Neuronal stem cell (in vitro differentiated cells): ENCODE measurements at regions not wholly inside any gene's neighbourhood (a gene's known extent, or its start where the extent isn't known, plus 50 kb on each side); places are given as distances from the start of the nearest gene placed in this dataset.
"Not testable (repeated sequence)": the region's sequence is repeated elsewhere in the genome, so short reads cannot be mapped to it uniquely, and the experiment has no call there.

Source experiments
- DNase-seq: peaks from one replicate; pipeline ENCODE4 v3.0.0-alpha.2; 2013; ENCODE audit warnings: low spot score
- H2AFZ ChIP-seq: one replicate; pipeline ENCODE4 v1.6.1; 2013; ENCODE audit warnings: mild to moderate bottlenecking, low read length, inconsistent platforms
- H2AK5ac ChIP-seq: 2 replicates; pipeline ENCODE4 v1.6.1; 2013; ENCODE audit warnings: low read depth, mild to moderate bottlenecking, inconsistent platforms, low read length, moderate library complexity, mixed read lengths
- H2BK120ac ChIP-seq: 2 replicates; pipeline ENCODE4 v1.6.1; 2013; ENCODE audit warnings: low read depth, mild to moderate bottlenecking, inconsistent platforms, low read length, moderate library complexity, mixed read lengths
- H2BK12ac ChIP-seq: one replicate; pipeline ENCODE4 v1.6.1; 2013; ENCODE audit warnings: low read length, inconsistent platforms
- H2BK15ac ChIP-seq: 2 replicates; pipeline ENCODE4 v1.6.1; 2013; ENCODE audit warnings: mild to moderate bottlenecking, low read length, inconsistent platforms, mixed read lengths
- H2BK5ac ChIP-seq: one replicate; pipeline ENCODE4 v1.6.1; 2013; ENCODE audit warnings: inconsistent platforms, mild to moderate bottlenecking, low read length, moderate library complexity
- H3K14ac ChIP-seq: one replicate; pipeline ENCODE4 v1.6.1; 2013; ENCODE audit warnings: low read length, inconsistent platforms
- H3K18ac ChIP-seq: 2 replicates; pipeline ENCODE4 v1.6.1; 2013; ENCODE audit warnings: low read length, inconsistent platforms
- H3K23ac ChIP-seq: 2 replicates; pipeline ENCODE4 v1.6.1; 2013; ENCODE audit warnings: low read depth, mild to moderate bottlenecking, mixed read lengths, low read length, inconsistent platforms; ENCODE audit not compliant: poor library complexity
- H3K27ac ChIP-seq: replicated peaks from 3 replicates; pipeline ENCODE4 v1.5.1; 2013; ENCODE audit warnings: low read length, inconsistent platforms
- H3K27me3 ChIP-seq, 3 experiments: 2 replicates each; pipeline ENCODE4 v1.6.1; 2013; ENCODE audit warnings: low read length in 3 of 3, mild to moderate bottlenecking in 2 of 3, inconsistent platforms in 1 of 3, low read depth in 1 of 3, mixed read lengths in 1 of 3, moderate library complexity in 1 of 3; ENCODE audit not compliant: control insufficient read depth in 3 of 3, insufficient read depth in 3 of 3
- H3K36me3 ChIP-seq, 2 donors: replicated peaks in 1 of 2; 2 replicates each; pipeline ENCODE4 v1.6.1; 2013; ENCODE audit warnings: low read length in 2 of 2; ENCODE audit not compliant: control insufficient read depth in 2 of 2, insufficient read depth in 2 of 2
- H3K4ac ChIP-seq: 2 replicates; pipeline ENCODE4 v1.6.1; 2013; ENCODE audit warnings: inconsistent platforms, mild to moderate bottlenecking, low read length, moderate library complexity
- H3K4me1 ChIP-seq, 2 donors: 1 replicate in 1 of 2; 2 replicates in 1 of 2; pipeline ENCODE4 v1.6.1; 2013; ENCODE audit warnings: low read length in 2 of 2, low read depth in 1 of 2; ENCODE audit not compliant: control insufficient read depth in 2 of 2, insufficient read depth in 1 of 2
- H3K4me2 ChIP-seq: one replicate; pipeline ENCODE4 v1.6.1; 2013; ENCODE audit warnings: mild to moderate bottlenecking, low read length, inconsistent platforms; ENCODE audit not compliant: insufficient read depth, poor library complexity, severe bottlenecking
- H3K4me3 ChIP-seq, 2 donors: 2 replicates each; pipeline ENCODE4 v1.5.1; 2013; ENCODE audit warnings: low read length in 2 of 2, mild to moderate bottlenecking in 2 of 2, inconsistent platforms in 1 of 2, moderate library complexity in 1 of 2
- H3K79me1 ChIP-seq: one replicate; pipeline ENCODE4 v1.6.1; 2013; ENCODE audit warnings: low read depth, mild to moderate bottlenecking, inconsistent platforms, low read length, moderate library complexity
- H3K9ac ChIP-seq: one replicate; pipeline ENCODE4 v1.6.1; 2013; ENCODE audit warnings: mild to moderate bottlenecking, low read depth, low read length, inconsistent platforms; ENCODE audit not compliant: poor library complexity
- H3K9me3 ChIP-seq, 2 donors: replicated peaks in 1 of 2; 2 replicates each; pipeline versions ENCODE3 to v1.6.1; 2013; ENCODE audit warnings: low read length in 2 of 2, mild to moderate bottlenecking in 2 of 2, inconsistent platforms in 1 of 2, low read depth in 1 of 2, mixed read lengths in 1 of 2, moderate library complexity in 1 of 2; ENCODE audit not compliant: control insufficient read depth in 2 of 2, insufficient read depth in 1 of 2
- H4K8ac ChIP-seq: one replicate; pipeline ENCODE4 v1.6.1; 2013; ENCODE audit warnings: low read depth, mild to moderate bottlenecking, inconsistent platforms, low read length, moderate library complexity
- H4K91ac ChIP-seq: one replicate; pipeline ENCODE4 v1.6.1; 2013; ENCODE audit warnings: low read length, low read depth, mild to moderate bottlenecking, inconsistent platforms; ENCODE audit not compliant: poor library complexity
- WGBS, 2 donors: extraction: QIAGEN DNeasy Blood & Tissue Kit; methylation state at CpG; one replicate each; pipeline ENCODE4 v1.1.7; 2013; ENCODE audit warnings: missing lambda C conversion rate in 2 of 2, mixed read lengths in 1 of 2; ENCODE audit not compliant: insufficient read length in 2 of 2, insufficient replicate concordance in 1 of 2; ENCODE audit errors: extremely low coverage in 2 of 2; 5-methylcytosine and 5-hydroxymethylcytosine counted together

DNA sequence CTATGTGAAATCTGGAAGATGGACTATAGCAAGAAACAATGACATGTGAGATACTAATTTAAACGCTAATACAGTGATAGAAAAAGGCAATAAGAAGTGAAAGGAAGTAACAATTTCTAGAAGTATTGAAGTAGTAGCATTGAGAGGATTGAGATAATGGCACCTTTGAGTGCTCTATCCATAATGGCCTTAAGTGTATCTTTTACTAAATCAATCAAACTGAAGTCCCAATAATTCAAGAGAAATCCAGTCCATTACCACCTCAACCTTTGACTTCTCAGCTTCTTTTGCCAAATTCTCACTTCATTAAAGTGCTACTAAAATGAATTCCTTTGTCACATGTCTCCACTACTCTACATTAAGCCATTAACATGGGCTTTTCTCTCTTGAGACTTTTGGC is 82.6 kb upstream of the KYNU start:
- H2BK120ac ChIP-seq = no peak overlapping the region
- no CpG with 5 or more reads among the region's 1 CpG for WGBS, 2 donors
- no peak overlapping the region for H2BK12ac ChIP-seq
- no peak overlapping the region for H3K27ac ChIP-seq
- H3K79me1 ChIP-seq = no peaks in the 10 kb centered on the region
- no peak overlapping the region for H4K91ac ChIP-seq
- no peak overlapping the region for H3K4me2 ChIP-seq
- H2BK15ac ChIP-seq = no peak overlapping the region
- no peak overlapping the region for H3K4me3 ChIP-seq
- H3K14ac ChIP-seq = no peak overlapping the region
- H3K36me3 ChIP-seq = no peaks in the 10 kb centered on the region
- no peak overlapping the region for H2AK5ac ChIP-seq
- H3K18ac ChIP-seq = no peak overlapping the region
- no peak overlapping the region for H3K9ac ChIP-seq
- H2BK5ac ChIP-seq = no peak overlapping the region
- no peaks in the 10 kb centered on the region for H3K9me3 ChIP-seq
- DNase-seq = no peak
- no peak overlapping the region for H3K23ac ChIP-seq
- no peak overlapping the region for H4K8ac ChIP-seq
- H2AFZ ChIP-seq = no peak overlapping the region
- no peaks in the 10 kb centered on the region for H3K27me3 ChIP-seq
- no peak overlapping the region for H3K4ac ChIP-seq
- peaks cover 0 to 6% of the 10 kb centered on the region in 2 donors for H3K4me1 ChIP-seq

- H2BK5ac ChIP-seq, H3K9me3 ChIP-seq, H2BK15ac ChIP-seq, H3K23ac ChIP-seq, H2AFZ ChIP-seq, H2BK12ac ChIP-seq, H3K27me3 ChIP-seq, H2BK120ac ChIP-seq, H4K91ac ChIP-seq, H3K4me2 ChIP-seq, H3K18ac ChIP-seq, H3K4ac ChIP-seq, DNase-seq, H3K4me3 ChIP-seq, H3K14ac ChIP-seq, H2AK5ac ChIP-seq, H3K36me3 ChIP-seq, H3K9ac ChIP-seq, H3K4me1 ChIP-seq, H3K27ac ChIP-seq, H3K79me1 ChIP-seq, H4K8ac ChIP-seq: not testable (repeated sequence)
- WGBS, 2 donors = no CpG with 5 or more reads among the region's 3 CpGs
Measured at GRCh38 chr2:142792328-142792727, 85.1 kb upstream of the KYNU start.

DNA sequence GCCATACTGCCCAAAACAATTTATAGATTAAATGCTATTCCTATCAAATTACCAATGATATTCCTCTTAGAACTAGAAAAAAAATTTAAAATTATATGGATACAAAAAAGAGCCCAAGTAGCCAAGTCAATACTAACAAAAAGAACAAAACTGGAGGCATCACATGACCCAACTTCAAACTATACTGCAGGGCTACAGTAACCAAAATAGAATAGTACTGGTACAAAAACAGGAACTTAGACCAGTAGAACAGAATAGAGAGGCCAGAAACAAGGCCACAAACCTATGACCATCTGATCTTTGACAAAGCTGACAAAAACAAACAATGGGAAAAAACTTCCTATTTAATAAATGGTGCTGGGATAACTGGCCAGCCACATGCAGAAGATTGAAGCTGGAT is 86.1 kb upstream of the KYNU start:
- no peak overlapping the region for H2BK15ac ChIP-seq
- H3K27me3 ChIP-seq = no peaks in the 10 kb centered on the region

GRCh38 chr2:142786918-142787702 is 90.4 kb upstream of the KYNU start:
- Histone ChIP-seq H2BK5ac (no peak overlapping the region), H3K4ac (no peak overlapping the region), H2AFZ (no peak overlapping the region), H3K79me1 (no peaks in the 10 kb centered on the region), H2AK5ac (no peak overlapping the region), H3K36me3 (no peaks in the 10 kb centered on the region), H3K27me3 (no peaks in the 10 kb centered on the region), H3K23ac (no peak overlapping the region), H4K8ac (no peak overlapping the region), H3K14ac (no peak overlapping the region), H3K4me2 (no peak overlapping the region), H2BK12ac (no peak overlapping the region), H3K18ac (no peak overlapping the region), H3K4me3 (no peak overlapping the region), H4K91ac (no peak overlapping the region), H3K4me1 (no peaks in the 10 kb centered on the region), H3K9ac (no peak overlapping the region), H2BK15ac (no peak overlapping the region), H2BK120ac (no peak overlapping the region), H3K27ac (no peak overlapping the region), H3K9me3 (no peaks in the 10 kb centered on the region)
- DNase-seq = no peak

More for the DNA sequence above, 86.1 kb upstream of the KYNU start:
- Histone ChIP-seq H3K9me3 (no peaks in the 10 kb centered on the region), H2BK120ac (no peak overlapping the region), H2BK5ac (no peak overlapping the region), H3K36me3 (no peaks in the 10 kb centered on the region), H3K14ac (no peak overlapping the region), H3K23ac (no peak overlapping the region), H3K18ac (no peak overlapping the region), H3K4me1 (peaks cover 0 to 3% of the 10 kb centered on the region in 2 donors), H4K91ac (no peak overlapping the region), H2BK12ac (no peak overlapping the region), H3K27ac (no peak overlapping the region), H2AFZ (no peak overlapping the region), H3K9ac (no peak overlapping the region), H2AK5ac (no peak overlapping the region), H3K4ac (no peak overlapping the region), H3K4me3 (no peak overlapping the region), H3K4me2 (no peak overlapping the region), H3K79me1 (no peaks in the 10 kb centered on the region), H4K8ac (no peak overlapping the region)
- DNase-seq = no peak
